ENCODE measurements at regions not wholly inside any gene's neighbourhood (a gene's known extent, or its start where the extent isn't known, plus 50 kb on each side); places are given as distances from the start of the nearest gene placed in this dataset.

GRCh38 chr5:66538126-66538525, 58.1 kb upstream of the MAST4 start:
- no peak for TF ChIP-seq POLR2A (IDR thresholded peaks at IDR 0.05)
- TF ChIP-seq, protein P1, sequence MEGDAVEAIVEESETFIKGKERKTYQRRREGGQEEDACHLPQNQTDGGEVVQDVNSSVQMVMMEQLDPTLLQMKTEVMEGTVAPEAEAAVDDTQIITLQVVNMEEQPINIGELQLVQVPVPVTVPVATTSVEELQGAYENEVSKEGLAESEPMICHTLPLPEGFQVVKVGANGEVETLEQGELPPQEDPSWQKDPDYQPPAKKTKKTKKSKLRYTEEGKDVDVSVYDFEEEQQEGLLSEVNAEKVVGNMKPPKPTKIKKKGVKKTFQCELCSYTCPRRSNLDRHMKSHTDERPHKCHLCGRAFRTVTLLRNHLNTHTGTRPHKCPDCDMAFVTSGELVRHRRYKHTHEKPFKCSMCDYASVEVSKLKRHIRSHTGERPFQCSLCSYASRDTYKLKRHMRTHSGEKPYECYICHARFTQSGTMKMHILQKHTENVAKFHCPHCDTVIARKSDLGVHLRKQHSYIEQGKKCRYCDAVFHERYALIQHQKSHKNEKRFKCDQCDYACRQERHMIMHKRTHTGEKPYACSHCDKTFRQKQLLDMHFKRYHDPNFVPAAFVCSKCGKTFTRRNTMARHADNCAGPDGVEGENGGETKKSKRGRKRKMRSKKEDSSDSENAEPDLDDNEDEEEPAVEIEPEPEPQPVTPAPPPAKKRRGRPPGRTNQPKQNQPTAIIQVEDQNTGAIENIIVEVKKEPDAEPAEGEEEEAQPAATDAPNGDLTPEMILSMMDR (IDR thresholded peaks at IDR 0.05) = no peak
